HEK293 (cell line): ENCODE measurements at regions not wholly inside any gene's neighbourhood (a gene's known extent, or its start where the extent isn't known, plus 50 kb on each side); places are given as distances from the start of the nearest gene placed in this dataset.

Experiments used
- CTCF ChIA-PET: fragments of 350-600 bp; formaldehyde crosslinking; extraction: SDS; loops from one replicate; lab custom pipeline; 2021; ENCODE audit warnings: antibody characterized with exemption; lab: Yijun Ruan, JAX
- POLR2A ChIA-PET: fragments of 300-600 bp; formaldehyde crosslinking; extraction: SDS; loops from one replicate; lab custom pipeline; 2020; ENCODE audit warnings: antibody characterized with exemption, inconsistent platforms; lab: Yijun Ruan, JAX
- H3K27ac ChIP-seq: fragments of 200-500 bp; sonication (Bioruptor generic); 2 replicates; pipeline ENCODE4 v1.5.1; 2014; ENCODE audit warnings: low read depth, low read length, control low read depth, inconsistent platforms; ENCODE audit errors: extremely low read depth
- H3K36me3 ChIP-seq, 2 experiments: fragments of 200-500 bp in 1 of 2; sonication (Bioruptor generic) in 1 of 2; 1 replicate in 1 of 2; 2 replicates in 1 of 2; pipeline ENCODE4 v1.5.1; 2014 to 2017; ENCODE audit warnings: inconsistent platforms in 2 of 2, low read length in 2 of 2; ENCODE audit not compliant: control insufficient read depth in 2 of 2, insufficient read depth in 1 of 2
- H3K4me1 ChIP-seq: fragments of 200-500 bp; sonication (Bioruptor generic); 2 replicates; pipeline ENCODE4 v1.5.1; 2014; ENCODE audit warnings: mild to moderate bottlenecking, low read length, inconsistent platforms; ENCODE audit not compliant: control insufficient read depth, insufficient read depth
- H3K4me3 ChIP-seq: 2 replicates; pipeline ENCODE4 v1.5.1; 2011; ENCODE audit warnings: low read depth, mild to moderate bottlenecking, control low read depth, low read length, moderate library complexity
- H3K9me3 ChIP-seq: fragments of 200-500 bp; sonication (Bioruptor generic); 2 replicates; pipeline ENCODE4 v1.5.1; 2014; ENCODE audit warnings: low read depth, low read length, inconsistent platforms; ENCODE audit not compliant: control insufficient read depth, insufficient read depth
- FEZF1 ChIP-seq: fragments of 450-650 bp; formaldehyde crosslinking; IDR thresholded peaks from 2 replicates; pipeline ENCODE4 v1.5.1; 2016; ENCODE audit warnings: missing biosample characterization, missing genetic modification characterization
- KLF1 ChIP-seq: fragments of 450-650 bp; formaldehyde crosslinking; IDR thresholded peaks from 2 replicates; pipeline ENCODE4 v1.5.1; 2016; ENCODE audit warnings: missing biosample characterization, missing genetic modification characterization
- MZF1 ChIP-seq: fragments of 450-650 bp; formaldehyde crosslinking; IDR thresholded peaks from 2 replicates; pipeline ENCODE4 v1.5.1; 2017; ENCODE audit warnings: missing biosample characterization, missing genetic modification characterization, borderline replicate concordance
- PRDM1 ChIP-seq: fragments of 450-650 bp; formaldehyde crosslinking; IDR thresholded peaks from 2 replicates; pipeline ENCODE4; 2016; ENCODE audit warnings: missing biosample characterization, missing genetic modification characterization
- PRDM6 ChIP-seq: fragments of 450-650 bp; formaldehyde crosslinking; IDR thresholded peaks from 2 replicates; pipeline ENCODE4 v1.5.1; 2017; ENCODE audit warnings: missing biosample characterization, missing genetic modification characterization
- ZBTB21 ChIP-seq: fragments of 450-650 bp; formaldehyde crosslinking; IDR thresholded peaks from 2 replicates; pipeline ENCODE4 v1.5.1; 2017; ENCODE audit warnings: missing biosample characterization, missing genetic modification characterization
- ZNF112 ChIP-seq: fragments of 450-650 bp; formaldehyde crosslinking; IDR thresholded peaks from 2 replicates; pipeline ENCODE4 v1.5.0; 2017; ENCODE audit warnings: missing biosample characterization, missing genetic modification characterization
- ZNF114 ChIP-seq: fragments of 450-650 bp; formaldehyde crosslinking; IDR thresholded peaks from 2 replicates; pipeline ENCODE4 v1.5.0; 2017; ENCODE audit warnings: missing biosample characterization, missing genetic modification characterization
- ZNF146 ChIP-seq: fragments of 450-650 bp; formaldehyde crosslinking; IDR thresholded peaks from 2 replicates; pipeline ENCODE4 v1.5.1; 2016; ENCODE audit warnings: missing biosample characterization, missing genetic modification characterization
- ZNF16 ChIP-seq: fragments of 450-650 bp; formaldehyde crosslinking; IDR thresholded peaks from 2 replicates; pipeline ENCODE4 v1.5.1; 2016; ENCODE audit warnings: low read depth, missing biosample characterization, missing genetic modification characterization
- ZNF311 ChIP-seq: fragments of 450-650 bp; formaldehyde crosslinking; IDR thresholded peaks from 2 replicates; pipeline ENCODE4 v1.5.1; 2017; ENCODE audit warnings: missing biosample characterization, missing genetic modification characterization, borderline replicate concordance
- ZNF366 ChIP-seq: fragments of 450-650 bp; formaldehyde crosslinking; conservative IDR thresholded peaks from 2 replicates; pipeline ENCODE4 v1.5.1; 2016; ENCODE audit warnings: missing biosample characterization, missing genetic modification characterization
- ZNF548 ChIP-seq: fragments of 450-650 bp; formaldehyde crosslinking; IDR thresholded peaks from 2 replicates; pipeline ENCODE4 v1.5.1; 2016; ENCODE audit warnings: missing biosample characterization, missing genetic modification characterization
- ZNF600 ChIP-seq: fragments of 450-650 bp; formaldehyde crosslinking; IDR thresholded peaks from 2 replicates; pipeline ENCODE4 v1.5.1; 2016; ENCODE audit warnings: missing biosample characterization, missing genetic modification characterization
- ZNF777 ChIP-seq: fragments of 450-650 bp; formaldehyde crosslinking; IDR thresholded peaks from 2 replicates; pipeline ENCODE4 v1.5.1; 2017; ENCODE audit warnings: missing biosample characterization, missing genetic modification characterization, borderline replicate concordance
- ZSCAN23 ChIP-seq: fragments of 450-650 bp; formaldehyde crosslinking; IDR thresholded peaks from 2 replicates; pipeline ENCODE4 v1.5.1; 2016; ENCODE audit warnings: missing biosample characterization, missing genetic modification characterization
- TF ChIP-seq, protein P1 (sequence below): fragments of 450-650 bp; formaldehyde crosslinking; IDR thresholded peaks from 2 replicates; pipeline ENCODE4 v1.5.1; 2016; ENCODE audit warnings: missing biosample characterization, missing genetic modification characterization
- TF ChIP-seq, protein P2 (sequence below): fragments of 450-650 bp; formaldehyde crosslinking; IDR thresholded peaks from 2 replicates; pipeline ENCODE4 v1.5.1; 2017; ENCODE audit warnings: missing biosample characterization, missing genetic modification characterization
- TF ChIP-seq, protein P3 (sequence below): fragments of 450-650 bp; formaldehyde crosslinking; IDR thresholded peaks from 2 replicates; pipeline ENCODE4 v1.5.1; 2016; ENCODE audit warnings: missing biosample characterization, missing genetic modification characterization
- TF ChIP-seq, protein P4 (sequence below): fragments of 450-650 bp; formaldehyde crosslinking; IDR thresholded peaks from 2 replicates; pipeline ENCODE4 v1.5.1; 2017; ENCODE audit warnings: missing biosample characterization, missing genetic modification characterization

DNA sequence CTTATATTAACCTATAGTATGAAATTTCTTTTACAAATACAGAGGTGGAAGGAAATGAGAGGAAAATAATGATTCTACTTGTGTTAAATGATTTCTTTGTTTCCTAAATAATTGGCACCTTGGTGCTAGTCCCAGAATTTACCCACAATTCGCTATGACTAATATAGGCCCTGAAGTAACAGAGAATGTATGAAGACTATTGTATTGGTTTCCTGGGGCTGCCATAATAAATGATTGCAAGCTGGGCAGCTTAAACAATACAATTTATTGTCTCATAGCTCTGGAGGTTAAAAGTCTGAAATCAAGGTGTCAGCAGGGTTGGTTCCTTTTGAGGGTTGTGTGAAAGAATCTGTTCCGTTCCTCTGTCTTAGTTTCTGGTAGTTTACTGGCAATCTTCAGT is 74.8 kb upstream of the GPRIN3 start:
- POLR2A ChIA-PET = no interaction called here
- no peak overlapping the region for H3K27ac ChIP-seq
- CTCF ChIA-PET = no interaction called here
- no peak for TF ChIP-seq ZNF777 (tag by site-specific recombination)
- TF ChIP-seq MZF1 = no peak
- TF ChIP-seq ZNF600 = no peak
- TF ChIP-seq ZSCAN23 (tag by site-specific recombination) = no peak
- no peak for TF ChIP-seq FEZF1
- no peaks in the 10 kb centered on the region for H3K36me3 ChIP-seq
- H3K4me1 ChIP-seq = no peaks in the 10 kb centered on the region
- H3K4me3 ChIP-seq = no peak overlapping the region
- no peaks in the 10 kb centered on the region for H3K9me3 ChIP-seq

DNA sequence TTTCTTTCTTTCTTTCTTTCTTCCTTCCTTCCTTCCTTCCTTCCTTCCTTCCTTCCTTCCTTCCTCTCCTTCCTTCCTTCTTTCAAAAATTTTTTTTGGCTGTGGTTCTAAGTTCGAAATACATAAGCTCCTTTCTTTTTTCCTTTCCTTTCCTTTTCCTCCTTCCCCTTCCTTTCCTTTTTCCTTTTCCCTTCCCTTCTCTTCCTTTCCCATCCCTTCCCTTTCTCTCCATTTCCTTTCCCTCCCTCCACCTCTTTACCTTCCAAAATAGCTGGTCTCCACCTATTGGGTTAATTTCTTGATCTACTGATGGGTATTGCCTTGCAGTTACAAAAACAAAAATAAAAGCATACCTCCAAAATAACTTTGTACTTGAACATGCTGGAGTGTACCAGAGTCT is 73.4 kb upstream of the GPRIN3 start:
- CTCF ChIA-PET = interaction anchor here (0.7 kb wide), 1 partner anchor 70 kb away, joined by 4 read pairs; no protein-coding TSS in a partner anchor
- POLR2A ChIA-PET = no interaction called here
- Histone ChIP-seq H3K4me1 (no peaks in the 10 kb centered on the region), H3K9me3 (no peaks in the 10 kb centered on the region), H3K36me3 (no peaks in the 10 kb centered on the region), H3K27ac (no peak overlapping the region), H3K4me3 (no peak overlapping the region)
- TF ChIP-seq, protein P1, sequence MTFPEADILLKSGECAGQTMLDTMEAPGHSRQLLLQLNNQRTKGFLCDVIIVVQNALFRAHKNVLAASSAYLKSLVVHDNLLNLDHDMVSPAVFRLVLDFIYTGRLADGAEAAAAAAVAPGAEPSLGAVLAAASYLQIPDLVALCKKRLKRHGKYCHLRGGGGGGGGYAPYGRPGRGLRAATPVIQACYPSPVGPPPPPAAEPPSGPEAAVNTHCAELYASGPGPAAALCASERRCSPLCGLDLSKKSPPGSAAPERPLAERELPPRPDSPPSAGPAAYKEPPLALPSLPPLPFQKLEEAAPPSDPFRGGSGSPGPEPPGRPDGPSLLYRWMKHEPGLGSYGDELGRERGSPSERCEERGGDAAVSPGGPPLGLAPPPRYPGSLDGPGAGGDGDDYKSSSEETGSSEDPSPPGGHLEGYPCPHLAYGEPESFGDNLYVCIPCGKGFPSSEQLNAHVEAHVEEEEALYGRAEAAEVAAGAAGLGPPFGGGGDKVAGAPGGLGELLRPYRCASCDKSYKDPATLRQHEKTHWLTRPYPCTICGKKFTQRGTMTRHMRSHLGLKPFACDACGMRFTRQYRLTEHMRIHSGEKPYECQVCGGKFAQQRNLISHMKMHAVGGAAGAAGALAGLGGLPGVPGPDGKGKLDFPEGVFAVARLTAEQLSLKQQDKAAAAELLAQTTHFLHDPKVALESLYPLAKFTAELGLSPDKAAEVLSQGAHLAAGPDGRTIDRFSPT (tag by site-specific recombination) = no peak
- TF ChIP-seq PRDM1 (tag by site-specific recombination) = peak; percentile 91
- TF ChIP-seq ZNF311 (tag by site-specific recombination) = no peak
- TF ChIP-seq ZNF16 (tag by site-specific recombination) = no peak
- TF ChIP-seq ZBTB21 = no peak
- TF ChIP-seq PRDM6 (tag by site-specific recombination) = no peak
- no peak for TF ChIP-seq ZNF146 (tag by site-specific recombination)
- TF ChIP-seq, protein P2, sequence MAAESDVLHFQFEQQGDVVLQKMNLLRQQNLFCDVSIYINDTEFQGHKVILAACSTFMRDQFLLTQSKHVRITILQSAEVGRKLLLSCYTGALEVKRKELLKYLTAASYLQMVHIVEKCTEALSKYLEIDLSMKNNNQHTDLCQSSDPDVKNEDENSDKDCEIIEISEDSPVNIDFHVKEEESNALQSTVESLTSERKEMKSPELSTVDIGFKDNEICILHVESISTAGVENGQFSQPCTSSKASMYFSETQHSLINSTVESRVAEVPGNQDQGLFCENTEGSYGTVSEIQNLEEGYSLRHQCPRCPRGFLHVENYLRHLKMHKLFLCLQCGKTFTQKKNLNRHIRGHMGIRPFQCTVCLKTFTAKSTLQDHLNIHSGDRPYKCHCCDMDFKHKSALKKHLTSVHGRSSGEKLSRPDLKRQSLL (tag by site-specific recombination) = no peak
- no peak for TF ChIP-seq ZNF112 (tag by site-specific recombination)
- no peak for TF ChIP-seq ZNF548
- no peak for TF ChIP-seq ZNF777 (tag by site-specific recombination)
- TF ChIP-seq ZSCAN23 (tag by site-specific recombination) = no peak
- TF ChIP-seq ZNF366 = peak; percentile 83
- TF ChIP-seq, protein P3, sequence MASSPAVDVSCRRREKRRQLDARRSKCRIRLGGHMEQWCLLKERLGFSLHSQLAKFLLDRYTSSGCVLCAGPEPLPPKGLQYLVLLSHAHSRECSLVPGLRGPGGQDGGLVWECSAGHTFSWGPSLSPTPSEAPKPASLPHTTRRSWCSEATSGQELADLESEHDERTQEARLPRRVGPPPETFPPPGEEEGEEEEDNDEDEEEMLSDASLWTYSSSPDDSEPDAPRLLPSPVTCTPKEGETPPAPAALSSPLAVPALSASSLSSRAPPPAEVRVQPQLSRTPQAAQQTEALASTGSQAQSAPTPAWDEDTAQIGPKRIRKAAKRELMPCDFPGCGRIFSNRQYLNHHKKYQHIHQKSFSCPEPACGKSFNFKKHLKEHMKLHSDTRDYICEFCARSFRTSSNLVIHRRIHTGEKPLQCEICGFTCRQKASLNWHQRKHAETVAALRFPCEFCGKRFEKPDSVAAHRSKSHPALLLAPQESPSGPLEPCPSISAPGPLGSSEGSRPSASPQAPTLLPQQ (tag by site-specific recombination) = no peak
- TF ChIP-seq ZNF114 = no peak
- TF ChIP-seq, protein P4, sequence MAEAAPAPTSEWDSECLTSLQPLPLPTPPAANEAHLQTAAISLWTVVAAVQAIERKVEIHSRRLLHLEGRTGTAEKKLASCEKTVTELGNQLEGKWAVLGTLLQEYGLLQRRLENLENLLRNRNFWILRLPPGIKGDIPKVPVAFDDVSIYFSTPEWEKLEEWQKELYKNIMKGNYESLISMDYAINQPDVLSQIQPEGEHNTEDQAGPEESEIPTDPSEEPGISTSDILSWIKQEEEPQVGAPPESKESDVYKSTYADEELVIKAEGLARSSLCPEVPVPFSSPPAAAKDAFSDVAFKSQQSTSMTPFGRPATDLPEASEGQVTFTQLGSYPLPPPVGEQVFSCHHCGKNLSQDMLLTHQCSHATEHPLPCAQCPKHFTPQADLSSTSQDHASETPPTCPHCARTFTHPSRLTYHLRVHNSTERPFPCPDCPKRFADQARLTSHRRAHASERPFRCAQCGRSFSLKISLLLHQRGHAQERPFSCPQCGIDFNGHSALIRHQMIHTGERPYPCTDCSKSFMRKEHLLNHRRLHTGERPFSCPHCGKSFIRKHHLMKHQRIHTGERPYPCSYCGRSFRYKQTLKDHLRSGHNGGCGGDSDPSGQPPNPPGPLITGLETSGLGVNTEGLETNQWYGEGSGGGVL (tag by site-specific recombination) = no peak
- no peak for TF ChIP-seq KLF1 (tag by site-specific recombination)
